PFSK-1 (cell line): ENCODE measurements at regions not wholly inside any gene's neighbourhood (a gene's known extent, or its start where the extent isn't known, plus 50 kb on each side); places are given as distances from the start of the nearest gene placed in this dataset.

Experiments used
- SIN3A ChIP-seq: IDR thresholded peaks from 2 replicates; pipeline ENCODE4 v1.6.1; 2012; ENCODE audit warnings: mild to moderate bottlenecking, low read length, moderate library complexity, borderline replicate concordance; ENCODE audit not compliant: insufficient read depth
- TAF1 ChIP-seq: IDR thresholded peaks from 2 replicates; pipeline ENCODE4 v1.6.1; 2012; ENCODE audit warnings: low read length, control low read depth, borderline replicate concordance; ENCODE audit not compliant: insufficient read depth

DNA sequence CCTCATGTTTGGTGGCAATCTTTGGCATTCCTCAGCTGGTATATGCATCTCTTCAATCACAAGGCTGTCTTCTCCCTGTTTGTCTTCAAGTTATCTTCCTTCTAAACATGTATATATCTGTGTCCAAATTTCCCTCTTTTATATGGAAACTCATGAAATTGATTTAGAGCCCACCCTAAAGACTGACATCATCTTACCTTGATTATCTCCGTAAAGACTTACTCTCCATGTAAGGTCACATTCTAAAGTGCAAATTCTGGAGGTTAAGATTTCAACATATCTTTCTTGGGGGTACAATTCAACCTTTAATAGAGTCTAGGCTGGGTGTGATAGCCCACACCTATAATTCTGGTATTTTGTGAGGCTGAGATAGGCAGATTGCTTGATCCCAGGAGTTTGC is 215.8 kb upstream of the LRRC4C start:
- TF ChIP-seq TAF1 (no peak), SIN3A (no peak)
